ENCODE measurements at regions not wholly inside any gene's neighbourhood (a gene's known extent, or its start where the extent isn't known, plus 50 kb on each side); places are given as distances from the start of the nearest gene placed in this dataset.

DNA sequence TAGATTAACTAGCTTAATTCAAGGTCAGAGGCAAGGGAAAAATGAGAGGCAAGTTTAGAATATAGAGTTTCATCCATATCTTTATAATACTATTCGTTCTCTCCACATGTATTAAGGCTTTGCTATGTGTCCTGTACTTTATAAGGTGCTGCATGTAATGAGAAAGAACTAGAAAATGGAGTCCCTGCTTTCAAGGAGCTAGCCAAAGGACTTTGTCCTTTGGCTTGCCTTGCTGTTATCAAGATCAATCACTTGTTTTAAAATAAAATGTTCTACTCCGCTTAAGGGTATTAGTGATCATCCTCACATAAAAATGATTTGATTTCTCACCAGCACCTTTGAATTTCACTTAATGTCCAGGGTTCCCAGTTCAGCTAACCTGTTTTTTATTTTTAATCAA is 470.9 kb downstream of the WDR72 start:
- TF ChIP-seq, protein P1, sequence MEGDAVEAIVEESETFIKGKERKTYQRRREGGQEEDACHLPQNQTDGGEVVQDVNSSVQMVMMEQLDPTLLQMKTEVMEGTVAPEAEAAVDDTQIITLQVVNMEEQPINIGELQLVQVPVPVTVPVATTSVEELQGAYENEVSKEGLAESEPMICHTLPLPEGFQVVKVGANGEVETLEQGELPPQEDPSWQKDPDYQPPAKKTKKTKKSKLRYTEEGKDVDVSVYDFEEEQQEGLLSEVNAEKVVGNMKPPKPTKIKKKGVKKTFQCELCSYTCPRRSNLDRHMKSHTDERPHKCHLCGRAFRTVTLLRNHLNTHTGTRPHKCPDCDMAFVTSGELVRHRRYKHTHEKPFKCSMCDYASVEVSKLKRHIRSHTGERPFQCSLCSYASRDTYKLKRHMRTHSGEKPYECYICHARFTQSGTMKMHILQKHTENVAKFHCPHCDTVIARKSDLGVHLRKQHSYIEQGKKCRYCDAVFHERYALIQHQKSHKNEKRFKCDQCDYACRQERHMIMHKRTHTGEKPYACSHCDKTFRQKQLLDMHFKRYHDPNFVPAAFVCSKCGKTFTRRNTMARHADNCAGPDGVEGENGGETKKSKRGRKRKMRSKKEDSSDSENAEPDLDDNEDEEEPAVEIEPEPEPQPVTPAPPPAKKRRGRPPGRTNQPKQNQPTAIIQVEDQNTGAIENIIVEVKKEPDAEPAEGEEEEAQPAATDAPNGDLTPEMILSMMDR (IDR thresholded peaks at IDR 0.05; ENCODE audit: insufficient read depth, low read length, poor library complexity, severe bottlenecking): no peak
- no peak for TF ChIP-seq EZH2phosphoT487 (conservative IDR thresholded peaks at IDR 0.05; ENCODE audit: low read length)

Measured in SU-DHL-6 (cell line).